ENCODE measurements at regions not wholly inside any gene's neighbourhood (a gene's known extent, or its start where the extent isn't known, plus 50 kb on each side); places are given as distances from the start of the nearest gene placed in this dataset.

DNA sequence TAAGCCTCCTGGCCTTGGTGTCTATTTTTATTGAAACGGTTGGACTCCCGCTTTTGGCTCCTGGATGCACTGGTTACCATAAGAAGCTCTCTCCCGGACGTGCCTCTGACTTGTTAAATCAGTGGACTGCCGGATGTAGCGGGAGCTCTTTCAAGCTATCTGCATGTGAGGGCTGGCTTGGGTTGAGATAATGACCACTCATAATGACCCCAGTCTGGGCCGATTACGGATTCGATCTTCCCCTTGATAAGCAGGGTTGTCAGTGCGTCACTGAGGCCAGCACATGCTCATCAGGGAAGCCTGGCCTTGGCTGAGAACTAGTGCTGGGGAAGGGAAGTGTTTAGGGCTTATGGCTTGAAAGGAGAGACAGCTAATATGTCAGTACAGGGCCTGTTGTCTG is 528.1 kb downstream of the CDH26 start:
- no peak for DNase-seq

DNA sequence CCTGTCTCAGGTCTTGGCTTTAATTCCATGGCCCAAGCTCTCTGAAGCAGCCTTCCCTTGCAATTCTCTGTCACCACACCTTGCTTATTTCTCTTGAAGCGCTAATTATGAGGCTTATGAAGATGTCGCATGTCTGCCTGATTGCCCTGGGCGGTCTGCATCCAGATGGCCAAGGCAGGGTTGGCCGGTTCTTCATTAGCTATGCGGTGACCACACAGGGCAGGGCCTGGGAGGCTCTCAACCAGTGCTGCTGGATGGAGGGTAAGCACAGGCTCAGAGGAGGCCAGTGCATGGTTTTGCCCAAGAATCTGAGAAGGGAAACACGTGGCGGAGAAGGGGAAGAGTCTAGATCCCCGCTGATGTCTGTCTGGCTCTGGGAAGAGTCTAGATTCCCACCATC is 528.7 kb downstream of the CDH26 start:
- DNase-seq = no peak

DNA sequence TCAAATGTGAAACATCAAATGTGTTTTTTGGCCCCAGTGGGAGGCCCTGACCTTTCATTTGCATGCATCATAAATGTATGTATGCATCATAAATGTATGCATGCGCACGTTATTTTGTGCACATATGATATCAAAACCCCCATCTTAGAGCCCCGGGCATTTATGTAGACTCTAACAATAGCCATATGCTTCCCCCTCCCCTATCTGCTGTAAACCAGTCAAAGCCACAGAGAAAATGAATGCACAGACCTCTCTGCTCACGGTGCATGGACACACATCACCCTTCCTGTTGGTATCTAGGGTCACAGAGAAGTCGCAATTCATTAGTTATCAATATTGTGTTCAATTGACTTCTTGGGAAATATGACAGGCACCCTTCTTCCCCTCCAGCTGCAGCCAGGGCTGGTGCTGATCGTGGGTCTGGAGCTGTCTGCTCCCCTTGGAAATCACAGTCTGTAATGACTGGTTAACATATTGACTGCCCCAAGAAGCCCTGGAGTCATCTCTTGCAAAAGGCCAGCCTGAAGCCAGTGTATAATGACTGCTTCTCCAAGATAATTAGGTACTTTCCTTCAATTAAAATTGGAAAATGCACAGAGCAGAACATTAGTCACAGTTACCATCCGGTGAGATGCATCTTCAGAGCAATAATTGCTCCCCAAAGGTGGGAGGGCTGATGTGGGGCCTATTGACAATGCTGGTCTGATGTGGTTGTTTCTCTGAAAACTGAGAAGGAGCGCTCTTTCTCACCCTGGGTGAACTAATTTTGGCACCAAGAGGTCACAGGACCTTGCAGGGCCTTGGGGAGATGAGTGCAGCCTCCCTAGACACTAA is 532.2 kb downstream of the CDH26 start:
- DNase-seq = no peak

DNA sequence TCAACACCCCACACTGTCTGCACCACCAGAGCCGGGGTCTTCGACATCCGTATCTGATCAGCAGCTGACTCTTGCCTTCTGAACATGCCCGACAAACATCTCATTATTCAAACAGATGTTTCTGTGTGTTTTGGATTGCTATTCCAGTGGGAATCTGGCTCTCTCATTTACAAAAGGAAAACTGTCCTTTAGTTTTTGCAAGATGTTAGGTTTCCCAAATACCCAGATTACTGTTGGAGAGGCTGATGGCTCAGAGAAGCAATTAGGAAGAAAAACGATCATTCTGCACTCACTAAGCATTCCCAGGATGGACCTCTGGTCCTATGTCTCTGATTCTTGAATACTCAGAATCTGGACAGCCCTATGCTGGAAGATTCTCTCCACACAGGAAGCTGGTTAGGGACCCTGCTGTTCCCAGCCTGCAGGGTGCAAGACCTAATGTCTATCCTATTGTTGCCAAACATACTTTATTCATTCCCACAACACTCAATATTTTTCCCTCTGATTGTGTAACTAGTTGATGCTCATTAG is 532.9 kb downstream of the CDH26 start:
- no peak for DNase-seq

DNA sequence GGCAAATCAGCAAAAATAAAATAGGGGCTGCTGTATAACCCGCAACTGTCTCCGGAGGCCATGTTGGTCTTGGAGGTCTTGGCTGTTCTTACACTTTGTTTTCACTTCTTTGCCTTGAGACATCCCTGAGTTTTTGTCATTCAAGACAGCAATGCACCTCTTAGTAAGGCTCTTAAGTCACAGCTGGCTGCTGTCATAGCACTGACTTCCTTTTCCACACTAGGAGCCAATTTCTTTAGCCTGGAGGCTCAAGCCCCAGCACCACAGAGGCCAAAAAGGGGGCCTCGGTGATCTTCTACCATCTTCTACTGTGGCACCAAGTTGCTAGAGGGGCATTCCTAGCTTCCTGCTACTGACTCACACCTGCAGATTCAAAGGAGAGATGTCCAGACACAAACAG is 536.3 kb downstream of the CDH26 start:
- DNase-seq = no peak

DNA sequence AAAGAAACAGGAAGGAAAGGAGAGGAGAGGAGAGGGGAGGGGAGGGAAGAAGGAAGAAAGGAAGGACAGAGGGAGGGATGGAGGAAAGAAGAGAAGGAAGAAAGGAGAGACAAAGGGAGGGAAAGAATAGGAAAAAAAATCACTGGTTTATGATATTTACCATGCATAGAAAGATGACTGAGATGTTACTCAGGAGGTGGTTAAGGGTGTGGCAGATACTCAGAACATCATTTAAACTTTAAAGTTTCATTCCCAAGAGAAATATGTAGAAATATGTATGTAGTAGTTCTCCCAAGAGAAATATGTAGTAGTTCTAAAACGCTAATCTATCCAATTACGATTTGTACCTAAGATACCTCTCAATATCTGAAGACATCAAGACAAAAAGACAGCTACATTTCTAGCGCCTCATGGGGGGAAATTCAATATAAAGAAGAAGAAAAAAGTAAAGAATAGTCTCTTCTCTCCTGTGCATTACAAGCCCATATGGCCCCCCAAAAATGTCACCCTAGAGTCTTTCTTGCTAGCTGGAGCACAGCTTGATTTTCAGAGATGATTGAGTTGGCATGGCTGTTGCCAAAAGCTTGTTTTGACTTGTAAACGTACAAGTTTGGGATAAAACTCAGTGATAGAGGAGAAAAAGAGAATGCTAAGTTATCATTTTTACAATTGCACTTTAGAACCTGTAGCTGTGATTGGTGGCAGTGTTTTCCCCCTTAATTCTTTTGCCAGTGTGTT is 539.2 kb downstream of the CDH26 start:
- no peak for DNase-seq

DNA sequence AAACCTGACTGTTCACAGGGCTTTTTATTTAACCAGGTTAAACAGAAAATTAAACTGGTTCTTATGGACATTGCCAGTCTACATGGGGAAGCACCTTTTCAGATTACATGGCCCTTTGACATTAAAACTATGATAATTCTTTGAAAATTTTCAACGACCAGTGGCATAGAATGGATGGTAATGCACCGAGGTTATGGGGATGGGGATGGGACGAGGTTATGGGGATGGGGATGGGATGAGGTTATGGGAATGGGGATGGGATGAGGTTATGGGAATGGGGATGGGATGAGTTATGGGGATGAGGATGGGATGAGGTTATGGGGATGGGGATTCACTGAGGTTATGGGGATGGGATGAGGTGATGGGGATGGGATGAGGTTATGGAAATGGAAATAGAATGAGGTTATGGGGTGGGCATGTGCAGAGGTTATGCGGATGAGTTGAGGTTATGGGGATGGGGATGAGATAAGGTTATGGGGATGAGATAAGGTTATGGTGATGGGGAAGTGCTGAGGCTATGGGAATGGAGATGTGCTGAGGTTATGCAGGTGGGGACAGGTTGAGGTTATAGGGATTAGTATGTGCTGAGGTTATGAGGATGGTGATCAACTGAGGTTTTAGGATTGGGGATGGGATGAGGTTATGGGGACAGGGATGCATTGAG is 541.9 kb downstream of the CDH26 start:
- no peak for DNase-seq

DNA sequence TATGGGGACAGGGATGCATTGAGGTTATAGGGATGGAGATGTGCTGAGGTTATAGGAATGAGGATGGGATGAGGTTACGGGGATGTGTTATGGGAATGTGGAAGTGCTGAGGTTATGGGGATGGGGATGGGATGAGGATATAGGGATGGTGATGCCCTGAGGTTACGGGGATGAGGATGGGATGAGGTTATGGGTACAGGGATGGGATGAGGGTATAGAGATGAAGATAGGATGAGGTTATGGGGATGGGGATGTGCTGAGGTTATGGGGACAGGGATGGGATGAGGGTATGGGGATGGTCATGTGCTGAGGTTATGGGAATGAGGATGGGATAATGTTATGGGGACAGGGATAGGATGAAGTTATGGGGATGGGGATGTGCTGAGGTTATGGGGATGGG is 542.8 kb downstream of the CDH26 start:
- no peak for DNase-seq

DNA sequence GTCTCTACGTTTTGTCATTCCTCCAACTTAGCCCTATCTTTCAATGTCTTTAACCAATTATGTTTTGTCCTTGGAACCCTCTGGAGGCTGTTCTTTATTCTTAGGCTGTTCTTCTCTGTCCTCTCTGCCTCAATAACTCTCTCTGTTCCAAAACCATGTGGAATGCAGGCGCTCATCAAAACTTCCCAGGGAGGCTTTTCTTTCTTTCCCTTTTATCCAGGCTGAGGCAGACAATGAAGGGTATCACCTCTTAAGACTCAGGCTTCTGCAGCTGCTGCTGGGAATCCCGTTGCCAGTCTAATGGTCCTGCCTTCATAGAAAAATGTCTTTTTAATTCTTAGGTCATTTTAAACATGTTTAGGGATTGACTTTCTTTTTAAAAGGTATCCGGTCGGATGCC is 544.7 kb downstream of the CDH26 start:
- no peak for DNase-seq

DNA sequence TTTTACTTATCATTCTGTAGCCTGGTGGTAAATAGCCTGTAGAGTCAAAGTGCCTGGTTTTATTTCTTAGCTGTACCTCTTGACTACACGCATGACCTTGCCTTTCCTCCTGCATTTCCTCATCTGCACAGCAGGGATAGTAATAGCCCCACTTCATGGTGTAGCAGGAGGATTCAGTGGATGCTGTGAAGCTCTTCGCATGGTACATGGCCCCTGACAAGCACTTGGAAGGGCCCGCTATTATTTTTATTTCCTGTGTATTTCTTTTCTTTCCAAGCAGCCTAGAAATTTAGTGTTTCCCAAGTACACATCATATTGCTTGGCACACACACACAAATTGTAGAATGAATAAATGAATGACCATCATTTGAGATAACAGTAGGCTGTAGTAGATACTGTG is 547.2 kb downstream of the CDH26 start:
- no peak for DNase-seq

DNA sequence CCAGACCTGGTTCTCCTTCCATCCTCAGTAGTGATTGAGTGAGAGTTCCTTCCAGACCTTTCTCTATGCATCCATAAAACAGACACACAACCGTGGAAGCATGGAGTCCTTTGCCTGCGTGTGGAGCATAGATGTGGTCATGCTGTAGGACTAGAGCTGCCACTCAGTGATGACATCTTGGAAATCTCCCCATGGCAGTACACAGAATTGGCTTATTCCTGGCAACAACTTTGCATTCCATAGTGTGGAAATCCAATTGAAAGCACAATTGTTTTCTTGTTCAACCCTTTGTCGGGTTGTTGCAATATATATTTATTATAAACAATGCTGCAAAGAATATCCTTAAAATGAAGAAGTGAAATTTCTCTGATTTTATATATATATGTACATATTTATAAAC is 547.8 kb downstream of the CDH26 start:
- no peak for DNase-seq

DNA sequence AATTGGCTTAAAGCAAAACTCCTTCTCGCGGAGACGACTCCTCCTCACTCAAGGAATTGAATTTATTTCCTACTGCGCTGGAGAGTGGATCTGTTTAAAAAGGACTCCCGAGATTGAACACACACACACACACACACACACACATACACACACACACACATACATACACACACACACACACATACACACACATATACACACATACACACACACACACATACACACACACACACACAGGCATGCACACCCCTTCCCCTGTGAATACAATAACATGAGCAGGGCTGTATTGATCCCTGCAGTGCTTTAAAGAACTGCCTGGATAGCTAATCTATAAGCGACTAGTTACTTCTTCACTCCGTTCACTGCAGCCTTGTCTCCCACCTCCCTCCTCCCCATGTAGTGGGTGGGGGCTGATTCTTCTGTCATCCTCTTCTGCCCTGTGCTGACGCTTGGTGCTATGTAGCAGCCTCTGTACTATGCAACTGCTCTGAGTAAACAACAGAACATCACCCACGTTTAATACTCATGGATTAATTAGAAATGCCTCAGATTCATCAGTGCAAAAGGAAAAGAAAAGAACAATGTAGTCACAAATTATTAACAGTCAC is 549.0 kb downstream of the CDH26 start:
- no peak for DNase-seq

DNA sequence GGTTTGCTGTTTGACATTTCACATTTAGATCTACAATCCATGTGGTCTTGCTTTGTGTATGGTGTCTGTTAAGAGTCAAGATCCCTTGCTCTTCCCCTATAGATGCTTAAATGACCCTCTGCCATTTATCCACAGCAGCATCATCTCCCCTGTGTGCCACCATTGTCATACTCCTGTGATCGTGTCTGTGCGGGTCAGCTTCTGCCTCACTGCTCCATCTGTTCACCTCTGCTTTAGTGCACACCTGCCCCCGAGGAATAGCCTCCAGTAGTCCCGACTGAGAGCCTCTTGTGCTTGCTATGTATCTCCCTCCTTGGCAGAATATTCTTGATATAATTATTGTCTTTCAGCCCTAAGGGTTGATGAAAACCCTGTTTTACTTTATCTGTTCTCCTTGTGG is 551.2 kb downstream of the CDH26 start:
- DNase-seq = no peak

DNA sequence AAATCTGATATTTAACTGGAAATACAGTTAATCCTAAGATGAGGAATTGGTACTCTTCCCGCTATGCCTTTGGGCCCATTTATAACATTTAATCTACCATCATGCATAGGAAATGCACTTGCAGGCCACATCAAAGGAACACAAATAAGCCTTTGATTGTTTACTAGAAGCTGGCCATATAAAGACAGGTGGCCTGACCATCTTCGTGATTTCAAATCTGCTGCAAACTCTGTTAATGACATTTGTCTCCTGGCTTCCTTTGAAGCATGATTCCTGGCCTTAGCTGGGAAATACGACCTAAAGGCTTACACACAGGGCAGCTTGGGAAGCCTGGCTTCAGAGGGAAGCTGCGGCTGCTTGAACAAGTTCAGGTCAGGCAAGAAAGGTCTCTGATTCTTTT is 552.1 kb downstream of the CDH26 start:
- no peak for DNase-seq

DNA sequence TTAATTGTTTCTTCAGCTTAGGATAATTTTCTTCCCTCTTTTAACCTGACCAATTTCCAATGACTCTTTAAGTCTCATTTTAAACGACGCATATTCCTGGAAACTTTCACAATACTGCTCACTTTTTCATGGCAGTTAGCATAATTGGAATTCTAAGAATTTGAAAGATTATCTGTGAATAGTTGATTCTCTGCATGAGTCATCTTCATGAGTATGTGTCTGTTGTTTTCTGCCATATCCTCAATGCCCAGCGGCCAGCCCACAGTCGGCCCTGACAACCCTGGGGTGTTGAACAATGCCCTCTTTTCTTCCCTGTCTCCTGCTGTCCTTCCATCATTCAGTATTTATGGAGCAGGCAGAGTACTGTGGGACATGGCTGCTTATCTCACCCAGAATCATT is 554.2 kb downstream of the CDH26 start:
- DNase-seq = no peak

DNA sequence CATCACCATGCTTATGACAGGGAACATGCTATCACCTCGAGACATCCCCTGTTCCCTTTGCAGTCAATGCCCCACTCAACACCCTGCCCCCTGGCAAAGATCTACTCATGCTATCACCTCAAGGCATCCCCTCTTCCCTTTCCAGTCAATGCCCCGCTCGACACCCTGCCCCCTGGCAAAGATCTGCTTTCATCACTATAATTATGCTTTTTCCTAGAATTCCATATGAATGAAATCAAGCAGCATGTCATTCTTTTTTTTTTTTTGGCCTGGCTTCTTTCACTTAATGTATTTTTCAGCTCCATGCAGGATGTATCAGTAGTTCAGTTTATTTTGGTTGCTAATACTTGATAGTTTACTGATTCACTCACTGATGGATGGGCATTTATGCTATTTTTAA is 554.9 kb downstream of the CDH26 start:
- DNase-seq = no peak

DNA sequence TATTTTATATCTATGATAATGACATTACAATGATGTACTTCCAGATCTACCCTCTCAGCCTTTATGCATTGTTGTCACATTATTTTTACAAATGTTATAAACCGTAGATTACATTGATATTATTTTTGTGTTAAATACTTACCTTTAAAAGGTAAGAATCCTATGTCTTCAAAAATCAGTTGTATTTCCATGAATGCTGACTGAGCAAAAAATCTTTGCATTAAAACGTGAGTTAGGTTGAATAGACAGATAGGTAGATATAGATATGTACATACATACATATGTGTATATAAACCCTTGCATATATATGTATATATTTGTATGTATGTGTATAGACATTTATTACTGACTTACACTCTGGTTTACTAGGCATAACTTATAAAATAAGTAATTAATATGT is 558.2 kb downstream of the CDH26 start:
- DNase-seq = no peak

DNA sequence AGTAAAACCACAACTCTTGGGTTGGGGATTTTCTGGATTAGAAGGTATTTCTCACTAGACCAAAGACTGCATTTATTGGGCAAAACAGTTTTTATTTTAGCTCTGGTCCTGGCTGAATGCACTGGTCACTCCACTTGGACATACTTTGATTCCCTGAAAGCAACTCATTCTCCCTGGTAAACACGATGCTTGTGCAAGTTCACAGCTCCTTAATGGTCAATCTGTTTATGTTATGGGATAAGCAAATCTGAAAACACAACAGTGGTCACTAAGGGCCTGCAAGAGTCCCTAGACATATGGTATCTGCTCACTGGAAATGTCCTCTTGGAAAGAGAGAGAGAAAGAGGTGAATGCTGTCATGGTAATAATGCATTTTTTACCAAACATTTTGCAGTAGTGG is 559.8 kb downstream of the CDH26 start:
- no peak for DNase-seq

DNA sequence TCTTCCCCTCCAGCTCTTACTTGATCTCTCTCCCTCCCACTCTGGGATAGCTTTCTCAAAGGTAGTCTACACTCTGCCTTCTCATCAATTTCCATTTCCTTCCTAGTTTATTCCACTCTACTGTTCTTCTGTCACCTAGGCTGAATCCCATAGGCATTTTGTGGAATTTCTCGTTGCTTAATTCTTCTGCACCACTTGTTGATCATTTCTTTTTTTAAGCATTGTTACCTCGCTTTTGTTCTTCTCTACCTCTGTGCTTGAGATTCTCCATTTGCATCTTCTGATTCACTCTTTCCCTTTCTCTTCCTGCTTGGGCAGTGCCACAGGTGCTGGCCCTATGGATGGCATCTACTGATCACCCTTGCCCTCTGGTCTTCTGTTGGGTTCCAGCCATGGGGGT is 567.2 kb downstream of the CDH26 start:
- no peak for DNase-seq

DNA sequence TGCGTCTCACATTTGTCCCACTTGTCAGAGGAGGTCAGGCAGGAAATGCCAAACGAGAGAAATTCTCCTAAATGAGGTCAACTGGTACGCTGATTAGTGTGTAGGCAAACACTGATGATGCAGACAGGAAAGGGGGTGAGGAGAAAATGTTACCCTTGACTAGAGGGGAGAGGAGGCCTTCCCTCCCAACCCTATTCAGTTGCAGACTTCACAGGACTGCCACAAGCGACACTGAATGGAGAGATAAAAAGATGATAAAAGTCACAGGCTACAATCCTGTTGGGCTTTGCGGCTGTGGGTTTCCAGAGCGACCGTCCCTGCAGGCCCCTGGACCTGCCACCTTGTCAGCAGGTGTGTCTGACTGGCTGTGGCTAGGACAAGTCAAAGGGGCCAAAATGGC is 569.4 kb downstream of the CDH26 start:
- no peak for DNase-seq

DNA sequence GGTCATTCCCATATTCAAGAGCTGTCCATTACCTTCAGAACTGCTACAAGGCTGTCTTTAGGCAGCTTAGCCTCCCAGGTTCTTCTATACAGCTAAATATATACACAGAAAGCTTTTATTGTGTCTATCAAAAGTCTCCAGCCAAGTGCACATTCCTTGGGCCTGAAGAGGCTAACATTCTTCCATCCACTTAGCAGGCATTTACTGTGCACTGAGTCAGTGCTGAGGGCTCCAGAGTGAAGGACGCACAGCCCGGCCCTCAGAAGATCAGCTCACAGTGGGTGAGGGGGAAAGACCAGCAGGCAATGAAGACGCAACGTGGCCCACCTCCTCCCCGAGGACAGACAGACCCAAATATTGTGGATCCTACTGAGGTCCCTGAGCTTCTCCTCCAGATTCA is 569.9 kb downstream of the CDH26 start:
- DNase-seq = no peak

DNA sequence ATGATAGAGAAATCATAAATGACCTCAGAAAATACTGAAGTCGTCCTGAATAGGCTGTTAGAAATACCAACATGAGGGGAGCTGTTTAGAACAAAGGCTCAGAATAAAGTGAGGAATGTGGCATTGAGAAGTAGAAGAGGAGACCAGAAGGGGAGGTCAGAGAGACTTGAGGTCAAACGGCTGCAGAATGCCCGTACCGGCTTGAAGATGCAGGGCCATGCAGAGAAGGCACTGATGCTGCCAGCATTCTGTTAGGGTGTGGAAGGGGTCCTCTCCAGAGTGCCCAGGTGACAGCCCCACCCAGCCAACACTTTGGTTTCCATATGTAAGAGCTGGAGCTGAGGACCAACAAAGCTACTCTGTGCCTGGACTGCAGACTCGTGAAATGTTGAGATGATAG is 570.9 kb downstream of the CDH26 start:
- no peak for DNase-seq

DNA sequence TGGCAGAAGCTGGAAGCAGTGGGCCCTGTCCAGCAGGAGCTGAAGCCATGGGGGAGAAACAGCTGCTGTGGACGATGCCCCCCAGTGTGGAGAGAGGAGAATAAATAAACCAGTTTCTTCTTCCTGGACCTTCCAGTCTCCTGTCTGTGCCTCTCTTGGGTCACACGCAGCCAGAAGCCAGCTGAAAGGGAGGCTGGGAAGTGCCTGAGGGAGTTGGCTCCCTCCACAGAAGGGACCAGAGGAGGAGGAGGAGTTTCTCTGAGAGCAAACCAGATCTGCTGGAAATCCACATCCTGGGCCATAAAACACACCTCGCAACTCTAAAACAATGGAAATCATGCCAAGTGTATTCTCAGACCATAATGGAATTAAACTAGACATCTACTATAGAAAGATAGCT is 577.0 kb downstream of the CDH26 start:
- DNase-seq = no peak

Data from activated CD4-positive, CD25-positive, alpha-beta regulatory T cell (primary cell).